ENCODE measurements at regions not wholly inside any gene's neighbourhood (a gene's known extent, or its start where the extent isn't known, plus 50 kb on each side); places are given as distances from the start of the nearest gene placed in this dataset.
"Not testable (repeated sequence)": the region's sequence is repeated elsewhere in the genome, so short reads cannot be mapped to it uniquely, and the experiment has no call there.

GRCh38 chr2:203629699-203630098 is 76.7 kb upstream of the CD28 start:
- H3K27ac Mint-ChIP-seq (ENCODE audit: unreplicated experiment), result no peak overlapping the region
- H3K27me3 Mint-ChIP-seq (ENCODE audit: low read depth), result no peaks in the 10 kb centered on the region
- peaks cover 5% of the 10 kb centered on the region for H3K4me1 Mint-ChIP-seq
- no peaks in the 10 kb centered on the region for H3K36me3 Mint-ChIP-seq (ENCODE audit: low read depth)
- TF ChIP-seq, protein P1, sequence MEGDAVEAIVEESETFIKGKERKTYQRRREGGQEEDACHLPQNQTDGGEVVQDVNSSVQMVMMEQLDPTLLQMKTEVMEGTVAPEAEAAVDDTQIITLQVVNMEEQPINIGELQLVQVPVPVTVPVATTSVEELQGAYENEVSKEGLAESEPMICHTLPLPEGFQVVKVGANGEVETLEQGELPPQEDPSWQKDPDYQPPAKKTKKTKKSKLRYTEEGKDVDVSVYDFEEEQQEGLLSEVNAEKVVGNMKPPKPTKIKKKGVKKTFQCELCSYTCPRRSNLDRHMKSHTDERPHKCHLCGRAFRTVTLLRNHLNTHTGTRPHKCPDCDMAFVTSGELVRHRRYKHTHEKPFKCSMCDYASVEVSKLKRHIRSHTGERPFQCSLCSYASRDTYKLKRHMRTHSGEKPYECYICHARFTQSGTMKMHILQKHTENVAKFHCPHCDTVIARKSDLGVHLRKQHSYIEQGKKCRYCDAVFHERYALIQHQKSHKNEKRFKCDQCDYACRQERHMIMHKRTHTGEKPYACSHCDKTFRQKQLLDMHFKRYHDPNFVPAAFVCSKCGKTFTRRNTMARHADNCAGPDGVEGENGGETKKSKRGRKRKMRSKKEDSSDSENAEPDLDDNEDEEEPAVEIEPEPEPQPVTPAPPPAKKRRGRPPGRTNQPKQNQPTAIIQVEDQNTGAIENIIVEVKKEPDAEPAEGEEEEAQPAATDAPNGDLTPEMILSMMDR (conservative IDR thresholded peaks at IDR 0.05), result no peak
- DNase-seq (ENCODE audit: low read depth, low spot score), result no peak
- no peak overlapping the region for H3K4me3 Mint-ChIP-seq
- H3K9me3 Mint-ChIP-seq, result no peaks in the 10 kb centered on the region

DNA sequence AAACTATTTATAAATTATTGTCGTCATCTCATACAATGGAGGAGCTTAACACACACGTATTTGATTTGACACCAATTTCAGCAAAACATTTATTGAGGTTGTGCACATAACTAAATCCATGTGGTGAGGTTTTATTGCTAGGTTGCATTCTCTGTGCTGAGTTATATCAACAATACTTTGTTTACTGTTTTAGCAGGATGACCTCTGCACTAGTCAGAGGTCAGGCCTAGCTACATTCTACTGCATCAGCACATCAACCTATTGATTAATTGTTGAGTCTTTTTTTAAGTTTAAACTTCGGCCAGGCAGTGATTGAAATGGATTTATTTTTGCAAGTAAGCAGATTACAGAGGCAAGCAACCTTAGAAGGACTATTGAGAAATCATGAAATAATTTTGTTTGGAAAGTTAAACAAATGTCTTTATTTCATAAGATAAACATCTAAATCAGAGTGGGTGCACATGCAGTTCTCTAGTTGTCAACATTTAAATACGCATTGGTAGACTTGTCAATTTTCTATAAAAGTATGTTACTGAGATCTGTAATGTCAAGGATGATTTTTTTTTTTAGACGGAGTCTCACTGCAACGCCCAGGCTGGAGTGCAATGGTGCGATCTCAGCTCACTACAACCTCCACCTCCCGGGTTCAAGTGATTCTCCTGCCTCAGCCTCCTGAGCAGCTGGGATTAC is 75.2 kb upstream of the CD28 start:
- TF ChIP-seq, protein P1 (conservative IDR thresholded peaks at IDR 0.05), result no peak
- H3K27me3 Mint-ChIP-seq (ENCODE audit: low read depth), result no peaks in the 10 kb centered on the region
- peaks cover 5% of the 10 kb centered on the region for H3K4me1 Mint-ChIP-seq
- H3K27ac Mint-ChIP-seq (ENCODE audit: unreplicated experiment), result no peak overlapping the region
- no peak overlapping the region for H3K4me3 Mint-ChIP-seq
- H3K36me3 Mint-ChIP-seq (ENCODE audit: low read depth), result no peaks in the 10 kb centered on the region
- no peaks in the 10 kb centered on the region for H3K9me3 Mint-ChIP-seq
- no peak for DNase-seq (ENCODE audit: low read depth, low spot score)

DNA sequence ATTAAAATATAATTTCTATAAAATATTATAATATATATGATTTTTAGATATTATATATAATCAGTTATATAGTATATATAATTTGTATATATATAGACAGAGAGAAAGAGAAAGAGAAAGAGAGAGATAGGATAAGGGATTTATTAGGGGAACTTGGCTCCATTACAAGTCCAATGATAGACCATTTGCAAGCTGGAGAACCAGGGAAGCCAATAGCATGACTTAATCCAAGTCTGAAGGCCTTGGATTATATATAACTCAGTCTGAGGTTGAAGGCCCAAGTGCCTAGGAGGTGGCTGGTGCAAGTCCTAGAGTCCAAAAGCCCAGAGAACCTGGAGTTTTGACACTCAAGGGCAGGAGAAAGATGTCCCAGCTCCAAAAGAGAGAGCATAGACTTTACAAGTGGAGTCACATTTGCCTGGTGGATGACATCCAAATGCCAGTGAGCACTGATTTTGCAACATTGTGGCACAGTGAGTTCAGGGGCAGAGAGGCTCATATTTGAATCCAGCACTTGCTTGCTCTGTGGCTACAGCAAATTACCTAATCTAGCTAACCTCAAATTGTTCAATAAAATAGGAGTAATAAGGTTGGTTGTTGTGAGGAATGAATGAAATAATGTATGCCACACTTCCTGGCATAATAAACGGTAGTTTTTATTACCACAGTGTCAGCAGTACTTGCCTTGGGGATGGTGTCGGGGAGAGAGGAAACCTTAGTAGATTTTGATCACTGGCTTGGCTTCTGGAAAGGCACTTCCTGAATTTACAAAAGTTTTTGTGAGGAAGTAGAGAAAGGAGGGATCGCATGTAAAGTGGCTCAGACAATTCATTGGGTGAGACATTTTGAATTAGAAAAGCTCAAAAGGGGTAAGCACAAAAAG is 69.6 kb upstream of the CD28 start:
- Mint-ChIP-seq H3K9me3 (peaks cover 6% of the 10 kb centered on the region), H3K27me3 (ENCODE audit: low read depth) (no peaks in the 10 kb centered on the region), H3K4me1 (peaks cover 16% of the 10 kb centered on the region), H3K36me3 (ENCODE audit: low read depth) (no peaks in the 10 kb centered on the region), H3K27ac (ENCODE audit: unreplicated experiment) (peak overlapping the region; percentile 70), H3K4me3 (no peak overlapping the region)
- DNase-seq (ENCODE audit: low read depth, low spot score), result no peak
- TF ChIP-seq, protein P1 (conservative IDR thresholded peaks at IDR 0.05), result no peak

DNA sequence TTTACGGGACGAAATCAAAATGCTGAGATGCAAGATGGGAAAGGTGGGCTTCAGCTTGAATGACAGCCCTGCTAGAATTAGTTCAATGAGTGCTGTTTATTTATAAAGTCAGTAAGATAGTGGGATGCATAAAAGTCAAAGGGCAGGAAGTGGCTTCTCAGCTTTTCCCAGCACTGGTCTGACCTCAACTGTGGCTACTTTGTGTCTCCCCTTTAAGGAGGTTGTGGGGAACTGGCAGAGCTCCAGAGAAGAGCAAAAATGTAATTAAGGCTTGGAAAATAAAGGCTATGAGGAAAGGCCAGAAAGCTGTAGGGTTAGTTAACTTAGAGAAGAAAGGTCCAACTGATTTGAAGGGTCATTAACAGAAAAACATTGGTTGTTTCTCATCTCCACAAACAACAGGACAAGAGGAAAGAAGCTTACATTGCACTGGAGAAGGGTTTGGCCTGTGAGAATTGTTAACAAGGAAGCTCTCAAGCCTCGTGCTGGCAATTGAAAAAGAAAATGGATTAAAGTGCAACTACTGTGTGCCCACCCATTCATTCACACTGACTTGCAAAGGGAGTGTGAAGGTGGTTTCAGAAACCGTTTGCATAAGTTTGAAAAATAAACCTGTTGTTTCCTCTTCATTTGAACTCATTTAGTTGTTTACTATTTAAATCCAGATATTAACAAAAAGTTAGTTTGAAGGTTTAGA is 68.8 kb upstream of the CD28 start:
- peaks cover 16% of the 10 kb centered on the region for H3K4me1 Mint-ChIP-seq
- H3K27me3 Mint-ChIP-seq (ENCODE audit: low read depth), result no peaks in the 10 kb centered on the region
- DNase-seq (ENCODE audit: low read depth, low spot score), result no peak
- no peak overlapping the region for H3K4me3 Mint-ChIP-seq
- H3K9me3 Mint-ChIP-seq, result peaks cover 6% of the 10 kb centered on the region
- peak overlapping the region; percentile 70 for H3K27ac Mint-ChIP-seq (ENCODE audit: unreplicated experiment)
- no peaks in the 10 kb centered on the region for H3K36me3 Mint-ChIP-seq (ENCODE audit: low read depth)
- TF ChIP-seq, protein P1 (conservative IDR thresholded peaks at IDR 0.05), result no peak

DNA sequence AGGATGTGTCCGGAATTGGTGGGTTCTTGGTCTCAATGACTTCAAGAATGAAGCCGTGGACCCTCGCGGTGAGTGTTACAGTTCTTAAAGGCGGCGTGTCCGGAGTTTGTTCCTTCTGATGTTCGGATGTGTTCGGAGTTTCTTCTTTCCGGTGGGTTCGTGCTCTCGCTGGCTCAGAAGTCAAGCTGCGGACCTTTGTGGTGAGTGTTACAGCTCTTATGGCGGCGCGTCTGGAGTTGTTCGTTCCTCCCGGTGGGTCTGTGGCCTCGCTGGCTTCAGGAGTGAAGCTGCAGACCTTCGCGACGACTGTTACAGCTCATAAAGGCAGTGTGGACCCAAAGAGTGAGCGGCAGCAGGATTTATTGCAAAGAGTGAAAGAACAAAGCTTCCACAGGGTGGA is 64.6 kb upstream of the CD28 start:
- not testable (repeated sequence) for H3K4me3 Mint-ChIP-seq; H3K27me3 Mint-ChIP-seq (ENCODE audit: low read depth); H3K9me3 Mint-ChIP-seq; H3K36me3 Mint-ChIP-seq (ENCODE audit: low read depth); DNase-seq (ENCODE audit: low read depth, low spot score)
- peaks cover 12% of the 10 kb centered on the region for H3K4me1 Mint-ChIP-seq
- H3K27ac Mint-ChIP-seq (ENCODE audit: unreplicated experiment), result peak overlapping the region; percentile 81

DNA sequence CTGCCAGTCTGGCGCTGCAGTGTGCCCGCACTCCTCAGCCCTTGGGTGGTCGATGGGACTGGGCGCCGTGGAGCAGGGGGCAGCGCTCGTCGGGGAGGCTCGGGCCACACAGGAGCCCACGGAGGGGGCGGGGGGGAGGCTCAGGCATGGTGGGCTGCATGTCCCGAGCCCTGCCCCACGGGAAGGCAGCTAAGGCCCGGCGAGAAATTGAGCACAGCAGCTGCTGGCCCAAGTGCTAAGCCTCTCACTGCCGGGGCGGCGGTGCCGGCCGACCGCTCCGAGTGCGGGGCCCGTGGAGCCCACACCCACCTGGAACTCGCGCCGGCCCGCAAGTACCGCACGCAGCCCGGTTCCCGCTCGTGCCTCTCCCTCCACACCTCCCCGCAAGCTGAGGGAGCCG is 63.6 kb upstream of the CD28 start:
- H3K27me3 Mint-ChIP-seq (ENCODE audit: low read depth), result not testable (repeated sequence)

More for the DNA sequence above, 63.6 kb upstream of the CD28 start:
- H3K4me1 Mint-ChIP-seq; H3K4me3 Mint-ChIP-seq; DNase-seq (ENCODE audit: low read depth, low spot score); H3K36me3 Mint-ChIP-seq (ENCODE audit: low read depth); H3K27ac Mint-ChIP-seq (ENCODE audit: unreplicated experiment): not testable (repeated sequence)
- H3K9me3 Mint-ChIP-seq, result peaks cover 11% of the 10 kb centered on the region

Data from neural crest cell (in vitro differentiated cells).